Caki2 (cell line): ENCODE measurements at regions not wholly inside any gene's neighbourhood (a gene's known extent, or its start where the extent isn't known, plus 50 kb on each side); places are given as distances from the start of the nearest gene placed in this dataset.

ENCODE experiments used
- DNase-seq: peaks from one replicate; pipeline ENCODE4 v3.0.0-alpha.2; 2015; ENCODE audit warnings: low read depth
- in situ Hi-C: cut with HindIII; loops from 2 replicates; pipeline ENCODE4 v1.10.0; 2016; ENCODE audit warnings: low sequenced_read_pairs, low pct_unique_long_range_greater_than_20kb, mixed read lengths

- in situ Hi-C loops: no loop called here
- no peak for DNase-seq
Measured at GRCh38 chr2:47249157-47249900, 73.0 kb upstream of the CALM2 start.

DNA sequence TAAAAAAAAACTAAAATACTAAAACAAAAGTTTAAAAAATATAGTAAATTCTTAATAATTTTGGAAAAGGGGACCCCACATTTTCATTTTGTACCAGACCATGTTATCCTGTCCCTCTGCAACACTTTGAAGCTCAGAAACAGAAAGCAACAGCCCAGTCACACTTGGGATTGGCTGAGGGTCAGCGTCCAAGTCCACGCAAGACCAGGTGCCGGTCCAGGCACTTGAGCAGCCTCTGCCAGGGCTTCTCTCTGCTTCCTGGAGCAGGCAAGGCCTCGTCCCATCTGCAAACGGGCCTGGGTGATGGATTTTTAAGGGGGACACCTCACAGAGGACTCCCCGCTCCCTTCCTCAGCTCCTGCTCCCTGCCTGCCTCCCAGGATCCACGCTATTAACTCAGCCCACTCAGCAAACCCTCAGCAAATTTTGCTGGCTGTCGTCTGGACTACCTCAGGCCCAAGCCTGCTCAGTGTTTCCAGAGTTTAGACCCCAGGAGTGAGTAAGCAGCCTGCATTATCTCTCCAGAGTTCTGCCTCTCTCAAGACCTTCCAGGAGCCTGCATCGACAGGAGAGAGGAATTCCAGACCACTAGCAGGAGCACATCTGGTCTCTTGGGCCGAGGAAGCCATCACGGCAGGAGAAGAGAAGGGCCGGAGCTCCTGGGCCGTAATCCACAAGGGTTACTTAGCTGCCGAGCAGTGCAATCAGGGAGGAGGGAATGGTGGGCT, 67.4 kb upstream of the CALM2 start:
- DNase-seq: no peak
- in situ Hi-C loops: no loop called here

GRCh38 chr2:47241715-47242114, 65.4 kb upstream of the CALM2 start:
- in situ Hi-C loops: no loop called here
- DNase-seq: no peak

DNA sequence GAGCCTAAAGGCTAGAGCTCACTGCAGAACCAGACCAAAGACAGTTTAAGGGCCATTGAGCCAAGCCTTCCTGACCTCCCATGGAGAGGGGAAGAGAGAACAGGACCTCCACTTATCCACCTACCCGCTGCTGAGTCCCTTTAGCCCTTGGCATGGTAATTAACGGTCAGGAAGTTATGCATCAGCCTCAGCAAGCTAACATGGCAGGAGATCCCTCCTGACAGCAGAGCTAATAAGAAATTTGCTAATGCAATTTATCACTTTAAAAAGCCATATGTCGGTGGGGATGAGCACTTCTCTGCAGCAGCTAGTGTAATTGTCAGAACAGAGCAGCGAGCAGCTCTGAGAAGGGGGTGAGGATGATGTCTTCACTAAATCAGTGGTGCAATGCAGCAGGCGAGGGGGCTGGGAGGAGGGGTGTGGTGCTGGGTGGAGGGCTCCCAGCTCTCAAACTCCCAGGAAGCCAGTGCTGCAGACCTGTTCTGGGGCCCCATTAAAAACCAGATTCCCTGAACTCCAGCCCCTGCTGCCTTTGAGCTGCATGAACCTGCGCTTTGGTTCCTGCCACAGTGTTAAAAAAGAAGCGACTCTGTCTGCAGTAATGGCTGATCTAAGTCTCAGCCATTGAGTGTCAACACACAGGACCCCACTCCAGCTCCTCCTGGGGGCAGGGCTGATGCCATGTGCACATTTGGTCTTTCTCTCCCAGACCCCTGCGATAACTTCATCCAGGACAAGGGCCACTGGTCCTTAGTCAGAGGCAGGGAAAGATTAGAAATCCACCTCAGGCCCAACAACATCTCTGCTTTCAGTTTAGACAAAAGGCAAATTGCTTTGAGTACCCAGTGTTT, 63.0 kb upstream of the CALM2 start:
- in situ Hi-C loops: no loop called here
- no peak for DNase-seq

DNA sequence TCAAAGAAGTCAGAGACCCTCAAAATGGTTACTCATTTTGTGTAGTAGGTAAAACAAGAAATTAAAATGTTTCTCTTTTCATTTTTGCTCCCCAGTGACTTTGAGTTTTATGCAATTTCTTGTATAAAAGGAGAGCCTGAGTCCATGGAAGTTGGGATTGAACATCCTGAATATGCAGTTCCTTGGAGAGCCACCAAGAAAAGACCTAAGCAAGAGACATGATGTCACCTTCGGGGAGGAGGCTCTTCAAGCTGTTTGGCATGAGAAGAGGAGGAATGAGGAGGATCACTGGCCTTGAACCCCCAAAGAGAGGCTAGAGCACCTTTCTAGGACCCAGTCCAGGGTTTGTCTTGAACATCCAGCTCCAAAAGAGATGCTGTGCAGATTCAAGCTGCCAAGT, 62.3 kb upstream of the CALM2 start:
- in situ Hi-C loops: no loop called here
- no peak for DNase-seq

DNA sequence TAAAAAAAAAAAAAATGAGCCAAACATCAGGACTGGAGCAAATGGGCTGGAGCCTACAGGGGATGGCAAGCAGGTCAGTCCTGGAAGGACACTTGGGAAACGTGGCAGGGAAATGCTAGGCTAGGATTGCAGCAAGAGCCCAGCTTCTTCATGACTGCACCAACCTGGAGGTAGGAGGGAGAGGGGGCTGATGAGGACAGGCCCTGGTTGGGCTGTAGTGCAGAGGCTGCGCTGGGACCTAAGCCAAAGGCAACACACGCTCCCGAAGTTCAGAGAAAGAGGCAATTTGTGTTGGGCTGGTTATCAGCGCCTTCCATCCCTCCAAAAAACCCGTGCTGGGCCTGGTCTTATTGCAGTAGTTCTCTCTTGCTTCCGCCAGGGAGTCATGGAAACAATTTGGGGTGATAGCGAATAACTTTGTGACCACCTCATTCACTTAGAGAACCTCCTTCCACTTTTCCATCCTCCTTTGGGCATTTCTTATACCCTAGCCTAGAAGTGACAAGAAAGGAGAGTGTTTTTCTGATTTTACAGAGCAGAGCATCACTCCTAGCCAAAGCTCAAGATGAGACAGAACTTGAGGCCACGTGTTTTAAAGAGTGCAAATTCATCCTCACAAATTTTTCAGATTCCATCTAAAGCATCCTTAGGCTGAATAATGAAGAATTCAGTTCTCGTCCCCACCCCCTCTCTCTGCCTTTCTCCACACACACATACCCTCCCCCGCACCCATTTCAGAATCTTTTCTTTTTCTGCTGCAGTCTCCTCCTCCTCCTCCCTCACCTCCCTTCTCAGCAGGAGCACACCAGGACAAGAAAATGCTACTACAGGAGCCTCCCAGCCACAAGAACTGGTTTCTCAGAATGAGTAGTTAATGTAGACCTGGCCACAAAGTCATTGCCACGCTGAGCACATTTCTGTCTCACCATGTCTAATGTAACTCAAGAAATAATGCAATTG, 61.3 kb upstream of the CALM2 start:
- DNase-seq: no peak
- in situ Hi-C loops: no loop called here

DNA sequence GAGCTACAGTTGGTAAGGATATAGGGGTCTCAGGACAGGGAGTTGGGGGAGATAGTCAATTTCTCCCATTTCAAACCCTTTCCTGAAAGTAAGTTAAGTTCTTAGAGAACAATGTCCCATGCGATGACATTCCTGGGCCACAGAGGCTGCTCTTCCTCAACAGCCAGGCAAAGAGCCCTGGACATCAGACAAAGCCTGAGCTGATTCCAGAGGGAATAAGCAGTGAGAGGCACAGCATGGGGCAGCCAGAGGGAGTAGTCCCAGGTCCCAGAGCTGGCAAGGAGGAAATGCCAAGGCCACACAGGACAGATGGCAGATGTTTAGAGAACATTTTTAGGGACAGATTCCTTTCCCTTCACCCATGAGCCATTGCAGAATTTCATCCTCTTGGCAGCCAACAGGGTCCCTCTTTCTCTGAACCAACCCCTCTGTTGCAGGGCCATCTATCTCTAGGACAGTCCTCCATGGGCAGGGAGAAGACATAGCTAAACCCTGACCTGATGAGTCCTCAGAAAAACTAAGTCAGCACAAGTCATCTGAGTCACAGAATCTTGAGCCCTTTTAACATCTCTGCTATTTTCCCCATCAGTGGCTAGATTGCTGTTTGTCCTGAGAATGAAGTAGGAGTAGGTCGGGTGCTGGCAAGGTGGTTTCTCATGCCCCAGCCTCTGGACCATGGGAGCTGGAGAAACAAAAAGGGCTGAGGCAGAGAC, 60.3 kb upstream of the CALM2 start:
- in situ Hi-C loops: no loop called here
- DNase-seq: no peak

DNA sequence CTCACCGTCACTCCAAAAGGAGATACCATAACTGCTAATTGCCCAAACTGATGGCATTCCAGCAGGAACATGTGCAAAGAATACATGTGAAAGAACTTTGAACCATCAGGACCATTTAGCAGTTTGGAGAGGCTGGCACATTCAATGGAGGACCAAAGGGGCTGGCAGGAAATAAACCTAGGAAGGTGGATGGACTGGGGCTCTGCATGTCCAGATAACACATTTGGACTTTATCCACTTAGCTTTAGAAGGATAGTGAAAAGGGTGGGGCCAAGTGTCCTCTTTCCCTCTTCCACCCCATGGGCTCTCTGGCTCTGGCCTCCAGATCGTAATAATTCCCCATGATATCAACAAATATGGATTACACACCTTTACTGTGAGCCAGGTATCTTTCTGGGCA, 58.8 kb upstream of the CALM2 start:
- no peak for DNase-seq
- in situ Hi-C loops: no loop called here

DNA sequence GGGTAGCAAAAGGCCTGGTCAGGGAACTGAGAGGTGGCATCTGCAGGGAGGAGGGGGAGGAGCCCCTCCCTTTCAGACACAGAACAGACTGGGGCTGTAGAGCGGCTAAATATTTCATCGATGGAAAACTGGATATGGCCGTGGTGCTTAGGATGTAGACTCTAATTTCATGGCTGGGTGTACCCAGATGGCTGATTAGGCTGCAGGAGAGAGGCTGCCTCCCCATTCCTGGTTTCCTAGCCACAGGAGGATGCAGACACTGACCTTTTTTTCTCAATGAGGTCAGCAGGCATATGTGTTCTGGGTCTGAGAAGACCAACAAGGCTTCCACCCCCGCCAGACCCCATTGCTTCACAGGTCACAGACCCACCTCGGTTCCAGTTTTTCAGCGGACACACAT, 58.1 kb upstream of the CALM2 start:
- DNase-seq: no peak
- in situ Hi-C loops: no loop called here

DNA sequence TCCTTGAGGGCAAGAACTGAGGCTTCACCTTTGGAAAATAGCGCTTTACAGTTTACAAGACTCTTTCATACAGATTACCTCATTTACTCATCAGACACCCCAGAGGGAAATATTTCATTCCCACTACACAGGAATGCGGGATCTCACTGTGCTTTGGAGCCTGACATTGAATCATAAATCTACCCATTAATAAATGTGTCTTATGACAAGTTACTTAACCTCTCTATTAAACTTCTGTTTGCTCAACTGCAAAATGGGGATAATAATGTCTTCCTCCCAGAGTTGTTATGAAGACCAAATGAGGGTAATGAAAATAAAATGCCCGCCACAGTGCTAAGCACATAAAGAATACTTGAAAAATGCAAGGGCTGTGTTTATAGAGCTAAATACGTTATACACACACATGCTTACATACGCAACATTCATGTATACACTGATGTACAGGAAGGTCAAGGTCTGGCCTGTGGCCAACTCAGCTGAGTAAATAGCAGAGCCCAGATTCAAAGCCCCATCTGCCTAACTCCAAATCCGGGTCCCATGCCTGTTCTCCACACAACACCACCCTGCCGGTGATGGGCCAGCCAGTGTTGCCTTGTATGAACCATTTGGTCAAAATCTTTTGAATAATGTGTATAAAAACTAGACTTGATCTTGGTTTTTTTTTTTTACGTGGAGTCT, 56.6 kb upstream of the CALM2 start:
- in situ Hi-C loops: no loop called here
- no peak for DNase-seq

- in situ Hi-C loops: no loop called here
- no peak for DNase-seq
Measured at GRCh38 chr2:47230418-47230817, 54.1 kb upstream of the CALM2 start.

- no peak for DNase-seq
- in situ Hi-C loops: no loop called here
Measured at GRCh38 chr2:47227532-47228279, 51.4 kb upstream of the CALM2 start.

DNA sequence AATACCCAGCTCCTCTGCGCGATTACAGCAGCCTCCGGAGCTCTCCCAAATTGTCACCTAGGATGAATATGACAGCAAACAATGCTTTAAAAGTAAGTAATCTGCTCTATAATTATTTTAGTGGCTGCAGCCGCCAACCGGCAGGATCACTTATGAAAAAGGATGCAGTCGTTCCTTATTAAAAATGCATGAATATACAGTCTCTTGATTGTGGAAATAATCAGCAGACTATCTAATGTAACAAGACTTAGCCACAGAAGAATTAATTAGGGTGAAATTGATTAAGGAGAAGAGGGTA, 50.6 kb upstream of the CALM2 start:
- DNase-seq: no peak
- in situ Hi-C loops: no loop called here

DNA sequence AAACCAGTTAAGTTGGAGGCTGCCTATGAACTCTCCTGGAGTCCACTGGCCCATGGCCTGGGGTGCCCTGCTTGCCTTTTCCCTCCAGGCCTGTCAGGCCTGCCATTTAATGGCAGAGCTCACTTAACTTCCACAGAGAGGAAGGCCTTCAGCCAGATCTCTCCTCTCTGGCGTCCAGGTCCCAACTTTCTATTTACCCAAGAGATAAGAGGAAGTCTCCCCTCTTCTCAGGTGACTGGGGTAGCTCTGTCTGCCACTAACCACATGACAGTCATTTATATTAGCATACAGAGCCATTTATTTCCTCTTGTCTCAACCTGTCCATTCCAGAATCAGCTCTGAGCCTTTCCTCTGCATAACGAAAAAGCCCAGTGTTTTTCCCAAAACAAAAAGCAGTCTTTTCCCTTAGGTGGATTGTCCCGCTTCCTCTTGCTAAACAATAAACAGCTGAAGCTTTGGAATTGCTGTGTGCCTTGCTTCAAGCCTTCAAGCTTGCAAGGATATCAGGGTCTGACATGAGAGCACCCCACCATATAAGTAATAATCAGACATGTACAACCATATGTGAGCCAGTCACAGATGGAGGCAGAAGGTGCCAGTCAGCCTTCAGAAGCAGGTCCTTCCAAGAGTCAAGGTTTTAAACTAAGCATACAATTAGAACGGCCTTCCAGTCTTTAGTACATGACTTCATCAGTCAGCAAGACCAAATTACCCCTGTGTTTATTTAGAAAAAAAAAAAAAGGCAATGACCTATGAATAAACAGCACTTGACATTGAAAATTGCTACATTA, 50.0 kb upstream of the CALM2 start:
- no peak for DNase-seq
- in situ Hi-C loops: no loop called here
